ENCODE measurements at regions not wholly inside any gene's neighbourhood (a gene's known extent, or its start where the extent isn't known, plus 50 kb on each side); places are given as distances from the start of the nearest gene placed in this dataset.

- peak overlapping the region in 1 of 2 experiments; percentile 23; a peak in 1 of 4 replicates for H3K27ac ChIP-seq (ENCODE audit: low read depth in 2 of 2, low read length in 1 of 2)
- no peaks in the 10 kb centered on the region for H3K9me3 ChIP-seq
- no peak overlapping the region for H3K4me3 ChIP-seq (ENCODE audit: low read depth in 2 of 2, low read length in 1 of 2)
- H2AFZ ChIP-seq (ENCODE audit: low read depth): no peak overlapping the region
- no peak overlapping the region for H3K4me2 ChIP-seq
- H3K36me3 ChIP-seq (replicated peaks in 1 of 2; ENCODE audit: control insufficient read depth in 1 of 2, insufficient read depth in 2 of 2, low read length in 1 of 2): no peaks in the 10 kb centered on the region
- TF ChIP-seq PBX3 (IDR thresholded peaks at IDR 0.05) (peak; percentile 36; the same call in 1 of the 2 replicates), RCOR1 (IDR thresholded peaks at IDR 0.05; ENCODE audit: low read length) (no peak), FOSL2 (IDR thresholded peaks at IDR 0.05; ENCODE audit: borderline replicate concordance, low read depth) (0 out of 2 replicates have a peak, but pooled peaks have one; percentile 23)
- ChIA-PET POLR2A (no interaction called here), CTCF (no interaction called here)
- DNase-seq: no peak
- H3F3A ChIP-seq (replicated peaks; ENCODE audit: insufficient read depth): no peaks in the 10 kb centered on the region
- peaks cover 0 to 5% of the 10 kb centered on the region in 2 experiments; a peak in 1 of 4 replicates for H3K4me1 ChIP-seq (ENCODE audit: control insufficient read depth in 1 of 2, insufficient read depth in 2 of 2, low read depth in 1 of 2, low read length in 1 of 2)
- 61% methylated on average over 3 of the region's 3 CpGs for WGBS (ENCODE audit: low lambda C conversion rate)
- H4K20me1 ChIP-seq (ENCODE audit: insufficient read depth): no peaks in the 10 kb centered on the region
- no peaks in the 10 kb centered on the region for H3K9me2 ChIP-seq
- no peak overlapping the region for H3K9ac ChIP-seq
- H3K79me2 ChIP-seq (ENCODE audit: insufficient read depth): no peaks in the 10 kb centered on the region
- no peaks in the 10 kb centered on the region for H3K27me3 ChIP-seq (ENCODE audit: insufficient read depth)
Measured at GRCh38 chr13:97892717-97893116, 60.8 kb upstream of the IPO5 start.

- TF ChIP-seq EP300 (IDR thresholded peaks at IDR 0.05; ENCODE audit: borderline replicate concordance in 1 of 2, low read depth in 1 of 2, low read length in 1 of 2) (no peak), ZBTB33 (IDR thresholded peaks at IDR 0.05; ENCODE audit: borderline replicate concordance, low read depth) (no peak), NFIC (IDR thresholded peaks at IDR 0.05; ENCODE audit: borderline replicate concordance) (no peak), IRF3 (IDR thresholded peaks at IDR 0.05; ENCODE audit: low read depth, low read length) (no peak), SIN3A (IDR thresholded peaks at IDR 0.05; ENCODE audit: borderline replicate concordance, low read depth, low read length) (no peak), RXRA (IDR thresholded peaks at IDR 0.05; ENCODE audit: borderline replicate concordance, low read depth) (no peak), RCOR1 (IDR thresholded peaks at IDR 0.05; ENCODE audit: low read length) (no peak), MEF2A (IDR thresholded peaks at IDR 0.05; ENCODE audit: borderline replicate concordance, low read depth) (no peak), MAX (IDR thresholded peaks at IDR 0.05; ENCODE audit: low read depth) (no peak), FOSL2 (IDR thresholded peaks at IDR 0.05; ENCODE audit: borderline replicate concordance, low read depth) (no peak), POLR2AphosphoS5 (IDR thresholded peaks at IDR 0.05; ENCODE audit: low read depth, low read length) (no peak), NRF1 (IDR thresholded peaks at IDR 0.05; ENCODE audit: low read depth, low read length) (no peak), MXI1 (IDR thresholded peaks at IDR 0.05; ENCODE audit: low read depth, low read length) (no peak), GABPA (IDR thresholded peaks at IDR 0.05; ENCODE audit: low read depth) (no peak), FOXJ3 (CRISPR knock-in tag; IDR thresholded peaks at IDR 0.05) (no peak), FOXM1 (IDR thresholded peaks at IDR 0.05; ENCODE audit: low read depth) (no peak)
- Histone ChIP-seq H3K4me2 (no peak overlapping the region), H3K27ac (ENCODE audit: low read depth in 2 of 2, low read length in 1 of 2) (no peak overlapping the region), H3K27me3 (ENCODE audit: insufficient read depth) (no peaks in the 10 kb centered on the region), H3K9me2 (no peaks in the 10 kb centered on the region), H3F3A (replicated peaks; ENCODE audit: insufficient read depth) (no peaks in the 10 kb centered on the region), H4K20me1 (ENCODE audit: insufficient read depth) (no peaks in the 10 kb centered on the region), H2AFZ (ENCODE audit: low read depth) (no peak overlapping the region), H3K79me2 (ENCODE audit: insufficient read depth) (no peaks in the 10 kb centered on the region), H3K4me3 (ENCODE audit: low read depth in 2 of 2, low read length in 1 of 2) (no peak overlapping the region), H3K9ac (no peak overlapping the region), H3K9me3 (no peaks in the 10 kb centered on the region), H3K36me3 (replicated peaks in 1 of 2; ENCODE audit: control insufficient read depth in 1 of 2, insufficient read depth in 2 of 2, low read length in 1 of 2) (no peaks in the 10 kb centered on the region), H3K4me1 (ENCODE audit: control insufficient read depth in 1 of 2, insufficient read depth in 2 of 2, low read depth in 1 of 2, low read length in 1 of 2) (no peaks in the 10 kb centered on the region)
- POLR2A ChIA-PET: no interaction called here
- CTCF ChIA-PET: interaction anchor here (0.5 kb wide), 1 partner anchor 39 kb away, joined by 3 read pairs; no protein-coding TSS in a partner anchor
- WGBS (ENCODE audit: low lambda C conversion rate): 69% methylated on average over 1 of the region's 1 CpG
- no peak for DNase-seq
Measured at GRCh38 chr13:97895383-97895782, 58.1 kb upstream of the IPO5 start.
